HepG2 (cell line): ENCODE measurements at regions not wholly inside any gene's neighbourhood (a gene's known extent, or its start where the extent isn't known, plus 50 kb on each side); places are given as distances from the start of the nearest gene placed in this dataset.

ENCODE experiments used
- IKZF4 ChIP-seq: sonication (generic); formaldehyde crosslinking; IDR thresholded peaks from 2 replicates; pipeline ENCODE4 v1.5.1; 2020; ENCODE audit warnings: borderline replicate concordance, mild to moderate bottlenecking, low read depth, missing genetic modification reagents; ENCODE audit errors: not compliant biosample characterization
- KAT8 ChIP-seq: IDR thresholded peaks from 2 replicates; pipeline ENCODE4 v1.6.1; 2016; ENCODE audit warnings: missing genetic modification reagents, missing compliant biosample characterization
- MLLT10 ChIP-seq: sonication (generic); formaldehyde crosslinking; IDR thresholded peaks from 2 replicates; pipeline ENCODE4 v1.4.0; 2020; ENCODE audit warnings: missing genetic modification reagents

GRCh38 chr1:244304656-244305055 is 147.1 kb downstream of the ADSS2 start:
- TF ChIP-seq MLLT10 (CRISPR knock-in tag) (no peak), KAT8 (no peak), IKZF4 (CRISPR knock-in tag) (no peak)
